GM19455 (cell line): ENCODE measurements at regions not wholly inside any gene's neighbourhood (a gene's known extent, or its start where the extent isn't known, plus 50 kb on each side); places are given as distances from the start of the nearest gene placed in this dataset.
"Not testable (repeated sequence)": the region's sequence is repeated elsewhere in the genome, so short reads cannot be mapped to it uniquely, and the experiment has no call there.

Experiments
- ATAC-seq: cut with Tn5 transposase; IDR thresholded peaks from one replicate; pipeline ENCODE4 v1.9.1; 2021; ENCODE audit not compliant: unreplicated experiment

- ATAC-seq: no peak
These were observed 258.6 kb downstream of the STIM2 start for GRCh38 chr4:27119239-27119638.

- no peak for ATAC-seq
These were observed 261.2 kb downstream of the STIM2 start for GRCh38 chr4:27121830-27122229.

- no peak for ATAC-seq
These were observed 262.6 kb downstream of the STIM2 start for GRCh38 chr4:27123123-27123768.

DNA sequence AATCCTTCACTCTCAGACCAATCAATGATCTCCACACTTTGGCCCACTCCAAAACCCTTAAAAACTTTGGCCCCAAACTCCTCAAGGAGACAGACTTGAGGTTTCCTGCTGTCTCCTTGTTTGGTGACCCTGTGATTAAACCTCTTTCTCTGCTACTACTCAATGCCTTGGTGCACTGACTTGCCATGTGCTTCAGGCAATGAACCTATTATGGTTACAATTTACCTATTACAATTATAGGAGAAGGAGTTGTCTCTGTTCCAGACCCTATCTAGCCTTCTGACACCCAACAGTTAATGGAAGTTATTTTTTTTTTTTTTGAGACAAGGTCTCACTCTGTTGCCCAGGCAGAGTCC is 263.1 kb downstream of the STIM2 start:
- ATAC-seq: no peak

DNA sequence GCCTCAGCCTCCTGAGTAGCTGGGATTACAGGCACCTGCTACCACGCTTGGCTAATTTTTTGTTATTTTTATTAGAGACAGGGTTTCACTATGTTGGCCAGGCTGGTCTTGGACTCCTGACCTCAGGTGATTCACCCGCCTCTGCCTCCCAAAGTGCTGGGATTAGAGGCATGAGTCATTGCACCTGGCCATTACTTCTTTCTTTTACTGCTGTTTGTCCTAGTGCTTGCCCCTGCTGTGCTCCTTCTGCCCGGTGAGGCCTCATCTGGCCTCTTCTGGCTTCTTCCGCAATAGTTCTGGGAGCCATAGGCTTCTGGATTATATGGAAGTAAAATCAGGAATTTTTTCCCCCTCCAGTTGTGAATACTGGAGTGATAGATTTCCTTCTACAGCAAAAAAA is 266.3 kb downstream of the STIM2 start:
- ATAC-seq: not testable (repeated sequence)

- no peak for ATAC-seq
These were observed 267.8 kb downstream of the STIM2 start for GRCh38 chr4:27128443-27128842.

GRCh38 chr4:27129871-27130366 is 269.3 kb downstream of the STIM2 start:
- no peak for ATAC-seq

DNA sequence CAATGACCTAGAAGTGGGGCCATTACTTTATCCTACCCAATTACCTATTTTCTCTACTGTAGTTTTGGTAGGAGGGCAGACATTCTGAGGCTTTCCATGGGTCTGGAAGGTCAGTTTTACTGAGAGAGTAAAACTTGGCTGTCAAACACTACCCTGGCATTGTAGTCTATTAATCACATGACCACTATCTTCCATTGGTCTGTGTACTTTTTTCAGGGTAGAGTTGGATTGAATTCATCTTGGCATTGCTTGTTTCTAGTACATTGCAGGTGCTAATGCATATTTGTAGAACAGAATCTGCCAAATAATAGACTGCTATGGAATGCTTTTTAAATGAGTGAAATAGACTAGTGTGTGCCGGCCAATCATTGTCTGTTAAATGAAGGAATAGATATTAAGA is 271.9 kb downstream of the STIM2 start:
- no peak for ATAC-seq

- ATAC-seq: no peak
These were observed 279.8 kb downstream of the STIM2 start for GRCh38 chr4:27140486-27140885.

GRCh38 chr4:27141530-27141929 is 280.9 kb downstream of the STIM2 start:
- no peak for ATAC-seq

DNA sequence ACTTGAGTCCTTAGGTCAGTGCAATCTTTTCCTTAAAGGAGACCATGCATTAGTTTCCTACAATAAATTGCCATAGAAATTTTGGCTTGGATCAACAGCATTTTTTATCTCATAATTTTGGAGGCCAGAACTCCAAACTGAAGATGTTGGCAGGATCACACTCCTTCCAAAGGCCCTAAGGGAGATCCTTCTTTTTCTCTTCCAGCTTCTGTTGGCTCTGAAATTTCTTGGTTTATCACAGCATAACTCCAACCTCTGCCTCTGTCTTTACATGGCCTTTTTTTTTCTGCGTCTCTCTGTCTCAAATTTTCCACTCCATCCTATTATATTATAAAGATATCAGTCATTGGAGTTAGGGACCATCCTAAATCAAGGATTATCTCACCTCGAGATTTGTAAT is 282.2 kb downstream of the STIM2 start:
- ATAC-seq: no peak

DNA sequence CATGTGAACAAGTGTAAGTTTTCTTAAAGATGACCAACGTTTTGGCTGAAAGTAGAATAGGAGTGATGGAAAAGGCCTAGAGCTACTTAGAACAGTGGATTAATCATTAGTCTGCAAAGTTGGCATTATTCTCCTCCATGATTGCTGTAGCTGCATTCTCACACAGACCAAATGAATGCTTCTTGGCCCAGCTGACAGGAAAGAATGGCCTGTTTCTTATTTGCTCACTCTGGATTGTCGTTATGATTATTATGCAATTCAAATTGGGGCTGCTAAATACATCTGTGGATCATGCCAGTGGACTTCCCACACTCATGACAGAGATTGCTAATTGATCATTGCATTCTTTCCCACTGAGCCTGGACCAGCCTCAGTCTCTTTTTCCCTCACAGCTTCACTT is 285.0 kb downstream of the STIM2 start:
- ATAC-seq: no peak

- ATAC-seq: no peak
These were observed 287.7 kb downstream of the STIM2 start for GRCh38 chr4:27148211-27148895.

GRCh38 chr4:27149541-27150212 is 289.0 kb downstream of the STIM2 start:
- ATAC-seq: no peak

DNA sequence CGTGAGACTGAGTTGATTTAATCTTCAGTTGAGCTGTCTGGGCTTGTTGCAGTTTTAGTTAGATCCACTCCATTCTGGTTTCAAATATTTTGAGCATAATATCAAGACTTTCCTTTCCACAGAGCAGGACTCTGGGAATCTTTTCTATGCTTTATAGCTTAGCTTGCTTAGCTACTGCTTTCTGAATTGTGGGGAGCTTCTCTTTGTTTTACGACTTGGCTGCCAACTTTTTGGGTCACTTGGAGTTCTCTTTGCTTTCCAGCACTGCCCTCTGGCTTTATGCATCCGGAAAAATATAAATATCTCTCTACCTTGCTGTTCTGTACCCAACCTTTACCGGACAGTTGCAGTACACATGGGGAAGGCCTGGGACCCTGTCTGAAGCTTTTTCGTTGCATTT is 292.1 kb downstream of the STIM2 start:
- ATAC-seq: no peak

GRCh38 chr4:27154706-27155105 is 294.1 kb downstream of the STIM2 start:
- no peak for ATAC-seq

DNA sequence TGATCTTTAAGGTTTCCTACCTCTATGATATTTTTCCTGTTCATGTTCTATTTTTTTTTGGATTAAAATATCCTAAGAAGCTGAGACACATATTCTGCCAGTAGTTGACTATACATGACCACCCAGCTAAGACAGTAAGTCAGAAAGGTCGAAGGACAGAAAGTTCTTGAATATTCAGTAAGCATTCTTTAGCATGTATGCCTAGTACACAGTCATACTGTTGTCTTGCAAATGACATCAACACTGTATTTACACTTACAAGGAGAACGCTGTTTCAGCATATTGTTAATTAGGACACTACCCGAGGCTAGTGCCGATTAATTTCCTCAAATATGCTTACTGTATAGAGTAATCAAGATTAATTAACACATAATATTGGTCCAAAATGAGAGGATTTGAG is 300.6 kb downstream of the STIM2 start:
- ATAC-seq: no peak

GRCh38 chr4:27168783-27169182 is 308.1 kb downstream of the STIM2 start:
- no peak for ATAC-seq

- no peak for ATAC-seq
These were observed 312.6 kb downstream of the STIM2 start for GRCh38 chr4:27173280-27173679.

- ATAC-seq: no peak
These were observed 315.8 kb downstream of the STIM2 start for GRCh38 chr4:27176400-27176799.

DNA sequence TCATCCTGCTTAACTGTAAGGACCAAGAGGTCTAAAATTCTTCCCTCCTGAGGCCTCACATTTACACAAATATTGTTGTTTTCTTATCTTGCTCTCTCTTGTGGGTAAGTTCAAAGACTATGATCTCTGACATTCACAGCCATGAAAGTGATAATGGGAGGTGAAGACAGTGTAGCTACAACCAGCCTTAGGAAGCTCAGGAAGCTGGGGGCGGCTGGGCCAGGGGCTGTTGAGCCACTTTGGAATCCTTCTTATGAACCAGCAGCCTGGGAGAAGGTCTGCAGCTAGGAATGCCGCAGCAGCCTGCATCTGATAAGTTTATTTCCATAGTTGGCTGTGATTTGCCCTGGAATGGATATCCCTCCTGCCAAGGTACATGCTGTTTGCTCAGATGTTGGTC is 316.2 kb downstream of the STIM2 start:
- ATAC-seq: no peak

DNA sequence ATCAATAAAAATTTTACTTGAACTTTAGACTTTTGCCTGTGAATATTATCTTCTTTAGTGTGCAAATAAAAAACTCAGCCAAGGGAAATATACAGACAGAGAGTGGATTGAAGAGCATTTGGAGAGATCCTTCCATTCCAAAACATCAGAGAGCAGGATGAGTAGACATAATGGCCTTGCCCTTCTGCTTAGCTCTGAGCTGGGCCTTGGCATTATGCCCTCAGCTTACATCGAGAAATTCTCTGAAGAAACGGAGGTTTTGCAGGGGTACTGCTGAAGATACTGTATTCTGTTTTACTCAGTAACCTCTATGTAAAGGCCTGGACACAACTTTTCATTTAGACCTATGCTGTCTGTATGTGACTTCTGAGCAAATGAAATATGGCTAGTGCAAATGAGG is 317.4 kb downstream of the STIM2 start:
- no peak for ATAC-seq
